CD4-positive, alpha-beta T cell (primary cell): ENCODE measurements at regions not wholly inside any gene's neighbourhood (a gene's known extent, or its start where the extent isn't known, plus 50 kb on each side); places are given as distances from the start of the nearest gene placed in this dataset.

Experiments
- ATAC-seq: fragments of 200-7000 bp; cut with Tn5 transposase; one replicate; pipeline ENCODE4 v1.10.0; 2022; ENCODE audit warnings: mild to moderate bottlenecking; ENCODE audit not compliant: poor library complexity
- CTCF ChIA-PET: fragments of 350-600 bp; sonication (Branson Sonifier 250); formaldehyde crosslinking; loops from one replicate; lab custom pipeline; 2021; ENCODE audit warnings: antibody characterized with exemption, inconsistent platforms; lab: Charles Lee
- POLR2A ChIA-PET: fragments of 350-600 bp; sonication (Branson Sonifier 250); formaldehyde crosslinking; loops from one replicate; lab custom pipeline; 2021; ENCODE audit warnings: antibody characterized with exemption, inconsistent platforms; lab: Charles Lee
- DNase-seq, 14 experiments: peaks; one replicate each; pipeline ENCODE4 v3.0.0-alpha.2; 2013 to 2020; ENCODE audit warnings: mixed read lengths in 2 of 14
- H3K27ac ChIP-seq, 2 donors: one replicate each; pipeline versions ENCODE4 v1.5.1 to v1.7.0; 2013; ENCODE audit warnings: low read length in 2 of 2, low read depth in 1 of 2, mild to moderate bottlenecking in 1 of 2
- H3K27me3 ChIP-seq, 2 experiments: 1 replicate in 1 of 2; 2 replicates in 1 of 2; pipeline versions ENCODE4 v1.6.1 to v1.7.0; 2013; ENCODE audit warnings: low read length in 2 of 2, control low read depth in 1 of 2, mild to moderate bottlenecking in 1 of 2, moderate library complexity in 1 of 2; ENCODE audit not compliant: insufficient read depth in 2 of 2, control insufficient read depth in 1 of 2
- H3K36me3 ChIP-seq: one replicate; pipeline ENCODE4 v1.6.1; 2013; ENCODE audit warnings: low read length, control low read depth; ENCODE audit not compliant: insufficient read depth
- H3K4me1 ChIP-seq: one replicate; pipeline ENCODE4 v1.6.1; 2013; ENCODE audit warnings: low read length, control low read depth; ENCODE audit not compliant: insufficient read depth
- H3K4me3 ChIP-seq: one replicate; pipeline ENCODE4 v1.5.1; 2013; ENCODE audit warnings: mild to moderate bottlenecking, low read length, moderate library complexity
- H3K9me3 ChIP-seq, 2 experiments: 1 replicate in 1 of 2; 2 replicates in 1 of 2; pipeline versions ENCODE4 v1.6.1 to v1.7.0; 2013; ENCODE audit warnings: low read length in 2 of 2, mild to moderate bottlenecking in 2 of 2, control low read depth in 1 of 2, moderate library complexity in 1 of 2; ENCODE audit not compliant: control insufficient read depth in 1 of 2, insufficient read depth in 1 of 2
- H3K27ac Mint-ChIP-seq: one replicate; pipeline ENCODE4 v1.8.0; 2020; ENCODE audit warnings: mixed read lengths
- H3K27me3 Mint-ChIP-seq: one replicate; pipeline ENCODE4 v1.8.0; 2021; ENCODE audit warnings: mixed read lengths
- H3K36me3 Mint-ChIP-seq: one replicate; pipeline ENCODE4 v1.8.0; 2021; ENCODE audit warnings: low read depth, mixed read lengths
- H3K4me1 Mint-ChIP-seq: one replicate; pipeline ENCODE4 v1.8.0; 2021; ENCODE audit warnings: low read depth, mixed read lengths
- H3K4me3 Mint-ChIP-seq: one replicate; pipeline ENCODE4 v1.8.0; 2020; ENCODE audit warnings: mild to moderate bottlenecking, mixed read lengths
- H3K9me3 Mint-ChIP-seq: one replicate; pipeline ENCODE4 v1.8.0; 2020; ENCODE audit warnings: mixed read lengths
- intact Hi-C, 2 experiments: fragments of 100-400 bp; cut with DNase I in 1 of 2; cut with micrococcal nuclease in 1 of 2; formaldehyde crosslinking; loops; one replicate each; pipeline versions ENCODE4 v1.15.1 to v1.9.0; 2023 to 2025; cut with DNase I, micrococcal nuclease
- TF ChIP-seq, protein P1 (sequence below): fragments of 200-600 bp; IDR thresholded peaks from one replicate; pipeline ENCODE4 v1.8.0; 2022; ENCODE audit warnings: antibody characterized with exemption, mild to moderate bottlenecking

DNA sequence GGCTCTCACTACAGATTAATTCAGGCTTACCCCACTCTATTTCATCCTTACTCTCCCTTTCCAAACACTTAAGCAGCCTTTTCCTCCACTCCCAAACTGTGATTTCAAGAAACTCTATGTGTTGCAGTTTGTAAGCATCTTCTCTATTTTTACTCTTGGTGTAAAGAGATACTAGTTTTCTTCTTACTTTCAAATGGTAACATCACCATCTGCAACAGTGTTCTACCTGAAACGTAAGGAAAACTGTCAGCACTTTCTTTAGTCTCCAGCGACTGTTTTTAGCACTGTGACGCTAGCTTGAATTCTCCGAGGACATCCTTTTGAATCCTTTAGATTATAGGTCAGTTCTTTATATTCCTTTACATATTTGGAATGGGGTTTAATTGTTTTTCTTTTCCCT is 335.2 kb downstream of the PDGFC start:
- Histone ChIP-seq H3K36me3 (no peaks in the 10 kb centered on the region), H3K4me3 (no peak overlapping the region), H3K4me1 (no peaks in the 10 kb centered on the region), H3K9me3 (no peaks in the 10 kb centered on the region), H3K27ac (no peak overlapping the region), H3K27me3 (no peaks in the 10 kb centered on the region)
- POLR2A ChIA-PET, result no interaction called here
- Mint-ChIP-seq H3K27me3 (no peaks in the 10 kb centered on the region), H3K9me3 (peaks cover 5% of the 10 kb centered on the region), H3K36me3 (no peaks in the 10 kb centered on the region), H3K4me3 (no peak overlapping the region), H3K27ac (no peak overlapping the region), H3K4me1 (no peaks in the 10 kb centered on the region)
- TF ChIP-seq, protein P1, sequence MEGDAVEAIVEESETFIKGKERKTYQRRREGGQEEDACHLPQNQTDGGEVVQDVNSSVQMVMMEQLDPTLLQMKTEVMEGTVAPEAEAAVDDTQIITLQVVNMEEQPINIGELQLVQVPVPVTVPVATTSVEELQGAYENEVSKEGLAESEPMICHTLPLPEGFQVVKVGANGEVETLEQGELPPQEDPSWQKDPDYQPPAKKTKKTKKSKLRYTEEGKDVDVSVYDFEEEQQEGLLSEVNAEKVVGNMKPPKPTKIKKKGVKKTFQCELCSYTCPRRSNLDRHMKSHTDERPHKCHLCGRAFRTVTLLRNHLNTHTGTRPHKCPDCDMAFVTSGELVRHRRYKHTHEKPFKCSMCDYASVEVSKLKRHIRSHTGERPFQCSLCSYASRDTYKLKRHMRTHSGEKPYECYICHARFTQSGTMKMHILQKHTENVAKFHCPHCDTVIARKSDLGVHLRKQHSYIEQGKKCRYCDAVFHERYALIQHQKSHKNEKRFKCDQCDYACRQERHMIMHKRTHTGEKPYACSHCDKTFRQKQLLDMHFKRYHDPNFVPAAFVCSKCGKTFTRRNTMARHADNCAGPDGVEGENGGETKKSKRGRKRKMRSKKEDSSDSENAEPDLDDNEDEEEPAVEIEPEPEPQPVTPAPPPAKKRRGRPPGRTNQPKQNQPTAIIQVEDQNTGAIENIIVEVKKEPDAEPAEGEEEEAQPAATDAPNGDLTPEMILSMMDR, result no peak
- DNase-seq, result no peak
- intact Hi-C loops, result no loop called here
- CTCF ChIA-PET, result no interaction called here
- ATAC-seq, result no peak

DNA sequence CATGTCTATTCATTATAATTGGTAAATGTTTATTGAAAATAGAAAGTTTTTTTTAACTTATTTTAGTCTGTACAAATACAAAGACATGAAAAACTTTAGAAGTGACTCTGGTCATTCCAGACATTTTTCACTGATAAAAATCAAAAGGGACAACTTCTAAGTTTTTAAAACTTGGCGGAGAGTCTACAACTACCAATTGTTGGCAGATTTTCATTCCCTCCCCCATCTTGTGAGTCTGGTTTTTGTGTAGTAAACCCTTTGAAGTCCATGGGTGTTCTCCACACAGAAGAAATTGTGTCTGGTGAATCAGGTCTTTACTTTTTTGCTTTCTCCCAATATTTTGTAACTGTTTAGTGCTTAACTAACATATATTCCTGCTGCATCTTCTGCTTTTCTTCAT is 336.5 kb downstream of the PDGFC start:
- intact Hi-C loops, result no loop called here
- no peaks in the 10 kb centered on the region for H3K36me3 Mint-ChIP-seq
- Histone ChIP-seq H3K27me3 (no peaks in the 10 kb centered on the region), H3K27ac (no peak overlapping the region), H3K4me3 (no peak overlapping the region), H3K4me1 (no peaks in the 10 kb centered on the region), H3K9me3 (no peaks in the 10 kb centered on the region), H3K36me3 (no peaks in the 10 kb centered on the region)
- H3K4me3 Mint-ChIP-seq, result no peak overlapping the region
- DNase-seq, result no peak
- peaks cover 5% of the 10 kb centered on the region for H3K9me3 Mint-ChIP-seq
- CTCF ChIA-PET, result no interaction called here
- TF ChIP-seq, protein P1, result no peak
- ATAC-seq, result no peak
- H3K4me1 Mint-ChIP-seq, result no peaks in the 10 kb centered on the region
- H3K27me3 Mint-ChIP-seq, result no peaks in the 10 kb centered on the region
- no peak overlapping the region for H3K27ac Mint-ChIP-seq
- POLR2A ChIA-PET, result no interaction called here

DNA sequence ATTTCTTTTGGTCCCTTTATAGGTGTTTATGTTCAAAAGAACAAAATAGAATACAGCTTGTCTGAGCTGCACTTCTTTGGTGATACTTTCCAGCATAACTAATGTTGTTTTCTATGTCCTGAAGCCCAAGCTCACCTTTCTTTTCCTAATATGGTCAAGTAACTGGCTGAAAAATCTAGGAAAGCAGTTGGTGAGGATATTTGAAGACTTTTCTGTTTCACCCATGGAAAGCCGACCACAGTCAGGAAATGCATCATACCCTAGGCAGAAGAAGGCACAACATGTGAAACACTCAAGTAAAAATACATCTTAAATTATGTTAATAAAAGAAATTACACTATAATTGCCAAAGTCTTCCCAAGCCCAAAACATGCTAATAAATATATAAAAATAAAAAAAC is 337.0 kb downstream of the PDGFC start:
- H3K27ac Mint-ChIP-seq, result no peak overlapping the region
- no peak overlapping the region for H3K4me3 Mint-ChIP-seq
- CTCF ChIA-PET, result no interaction called here
- Histone ChIP-seq H3K36me3 (no peaks in the 10 kb centered on the region), H3K4me3 (no peak overlapping the region), H3K4me1 (no peaks in the 10 kb centered on the region), H3K27ac (no peak overlapping the region), H3K9me3 (no peaks in the 10 kb centered on the region), H3K27me3 (no peaks in the 10 kb centered on the region)
- no peak for DNase-seq
- H3K4me1 Mint-ChIP-seq, result no peaks in the 10 kb centered on the region
- H3K36me3 Mint-ChIP-seq, result no peaks in the 10 kb centered on the region
- H3K27me3 Mint-ChIP-seq, result no peaks in the 10 kb centered on the region
- ATAC-seq, result no peak
- intact Hi-C loops, result no loop called here
- TF ChIP-seq, protein P1, result no peak
- POLR2A ChIA-PET, result no interaction called here
- H3K9me3 Mint-ChIP-seq, result peaks cover 5% of the 10 kb centered on the region
